Right atrium auricular region (tissue), 2 donors: ENCODE measurements at regions not wholly inside any gene's neighbourhood (a gene's known extent, or its start where the extent isn't known, plus 50 kb on each side); places are given as distances from the start of the nearest gene placed in this dataset.
A peak's percentile ranks its signal among the peaks of the same experiment; 100 is the strongest.

Source experiments
- DNase-seq: peaks from one replicate; pipeline ENCODE4 v3.0.0-alpha.2; 2019; ENCODE audit warnings: low spot score
- H3K27ac ChIP-seq, 2 donors: fragments of 200-600 bp; sonication (generic); 1 replicate in 1 of 2; 2 replicates in 1 of 2; pipeline ENCODE4 v1.5.1; 2016 to 2019
- H3K27me3 ChIP-seq, 2 donors: fragments of 200-600 bp; sonication (generic); one replicate each; pipeline versions ENCODE4 v1.5.1 to v1.6.0; 2017 to 2019
- H3K36me3 ChIP-seq: fragments of 200-600 bp; sonication (generic); one replicate; pipeline ENCODE4 v1.5.1; 2016
- H3K4me1 ChIP-seq, 2 donors: fragments of 200-600 bp; sonication (generic); one replicate each; pipeline versions ENCODE4 v1.5.1 to v1.6.0; 2017 to 2019
- H3K4me3 ChIP-seq, 2 donors: fragments of 200-600 bp; sonication (generic); 1 replicate in 1 of 2; 2 replicates in 1 of 2; pipeline ENCODE4 v1.5.1; 2017 to 2019; ENCODE audit warnings: mild to moderate bottlenecking in 1 of 2, moderate library complexity in 1 of 2
- H3K9me3 ChIP-seq, 2 donors: fragments of 200-600 bp; sonication (generic); one replicate each; pipeline ENCODE4 v1.5.1; 2019
- TF ChIP-seq, protein P1 (sequence below), 2 donors: fragments of 200-600 bp; sonication (generic); IDR thresholded peaks; one replicate each; pipeline ENCODE4 v1.5.1; 2019; ENCODE audit warnings: antibody characterized with exemption in 2 of 2

DNA sequence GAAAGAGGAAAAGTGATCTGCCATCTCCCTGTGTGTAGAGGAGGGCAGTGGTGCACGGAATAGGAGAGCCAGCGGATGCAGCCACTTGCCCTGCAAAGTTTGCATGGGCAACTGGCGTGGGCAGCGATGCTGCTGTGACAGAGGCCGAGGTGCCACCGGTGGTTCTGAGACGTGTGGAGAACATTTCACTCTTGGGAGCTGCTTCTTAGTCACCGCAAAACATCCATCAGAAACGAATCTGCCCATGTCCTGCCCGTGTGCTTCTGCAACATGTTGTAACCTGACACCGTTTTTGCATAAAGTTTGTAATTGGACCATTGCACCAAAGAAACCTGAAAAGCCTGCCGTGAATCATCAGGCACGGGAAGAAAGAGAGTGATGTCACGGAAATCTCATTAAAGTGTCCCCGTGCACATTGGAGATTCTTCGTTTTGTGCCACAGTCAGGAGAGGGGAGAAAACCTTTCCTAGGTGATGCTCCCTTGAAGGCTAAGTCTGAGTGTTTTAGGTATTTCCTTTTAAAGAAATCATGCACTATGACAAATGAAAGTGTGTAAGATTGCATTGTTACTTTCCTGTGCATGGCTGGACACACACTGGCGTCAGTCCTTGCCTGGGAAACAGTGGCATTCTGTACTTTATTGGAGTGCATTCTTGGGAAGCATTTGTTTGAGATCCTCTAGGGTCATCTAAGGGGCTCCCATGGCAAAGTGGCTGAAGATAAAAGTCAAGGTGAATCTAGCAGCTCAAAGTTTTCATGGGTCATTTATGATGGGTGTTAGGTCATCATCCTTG lies 302.6 kb downstream of the KLF6 start:
- TF ChIP-seq, protein P1, sequence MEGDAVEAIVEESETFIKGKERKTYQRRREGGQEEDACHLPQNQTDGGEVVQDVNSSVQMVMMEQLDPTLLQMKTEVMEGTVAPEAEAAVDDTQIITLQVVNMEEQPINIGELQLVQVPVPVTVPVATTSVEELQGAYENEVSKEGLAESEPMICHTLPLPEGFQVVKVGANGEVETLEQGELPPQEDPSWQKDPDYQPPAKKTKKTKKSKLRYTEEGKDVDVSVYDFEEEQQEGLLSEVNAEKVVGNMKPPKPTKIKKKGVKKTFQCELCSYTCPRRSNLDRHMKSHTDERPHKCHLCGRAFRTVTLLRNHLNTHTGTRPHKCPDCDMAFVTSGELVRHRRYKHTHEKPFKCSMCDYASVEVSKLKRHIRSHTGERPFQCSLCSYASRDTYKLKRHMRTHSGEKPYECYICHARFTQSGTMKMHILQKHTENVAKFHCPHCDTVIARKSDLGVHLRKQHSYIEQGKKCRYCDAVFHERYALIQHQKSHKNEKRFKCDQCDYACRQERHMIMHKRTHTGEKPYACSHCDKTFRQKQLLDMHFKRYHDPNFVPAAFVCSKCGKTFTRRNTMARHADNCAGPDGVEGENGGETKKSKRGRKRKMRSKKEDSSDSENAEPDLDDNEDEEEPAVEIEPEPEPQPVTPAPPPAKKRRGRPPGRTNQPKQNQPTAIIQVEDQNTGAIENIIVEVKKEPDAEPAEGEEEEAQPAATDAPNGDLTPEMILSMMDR (IDR thresholded peaks at IDR 0.05) = no peak
- H3K36me3 ChIP-seq = no peaks in the 10 kb centered on the region
- no peaks in the 10 kb centered on the region for H3K9me3 ChIP-seq
- H3K27me3 ChIP-seq = no peaks in the 10 kb centered on the region
- peak overlapping the region; percentile 36 to 69 for H3K27ac ChIP-seq
- DNase-seq = peak; percentile 80
- H3K4me3 ChIP-seq = peak overlapping the region in 1 of 2 donors; percentile 16
- peaks cover 0 to 32% of the 10 kb centered on the region in 2 donors for H3K4me1 ChIP-seq

DNA sequence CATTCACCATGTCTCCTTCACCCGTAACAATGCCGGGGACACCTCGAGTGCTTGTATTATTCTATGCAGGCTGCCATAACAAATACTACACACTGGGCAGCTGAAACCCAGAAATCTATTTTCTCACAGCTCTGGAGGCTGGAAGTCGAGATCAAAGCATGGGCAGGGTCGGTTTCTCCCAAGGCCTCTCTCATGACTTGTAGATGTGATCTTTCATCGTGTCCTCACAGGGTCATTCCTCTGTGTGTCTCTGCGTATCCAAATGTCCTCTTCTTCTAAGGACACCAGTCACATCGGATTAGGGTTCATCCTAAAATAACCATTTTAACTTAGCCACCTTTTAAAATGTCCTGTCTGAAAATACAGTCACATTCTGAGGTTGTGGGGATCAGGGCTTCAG lies 303.5 kb downstream of the KLF6 start:
- H3K36me3 ChIP-seq = no peaks in the 10 kb centered on the region
- DNase-seq = no peak
- H3K27me3 ChIP-seq = no peaks in the 10 kb centered on the region
- H3K27ac ChIP-seq = peak overlapping the region; percentile 26 to 69
- H3K9me3 ChIP-seq = no peaks in the 10 kb centered on the region
- H3K4me3 ChIP-seq = no peak overlapping the region
- H3K4me1 ChIP-seq = peaks cover 0 to 32% of the 10 kb centered on the region in 2 donors
- TF ChIP-seq, protein P1 (IDR thresholded peaks at IDR 0.05) = no peak

DNA sequence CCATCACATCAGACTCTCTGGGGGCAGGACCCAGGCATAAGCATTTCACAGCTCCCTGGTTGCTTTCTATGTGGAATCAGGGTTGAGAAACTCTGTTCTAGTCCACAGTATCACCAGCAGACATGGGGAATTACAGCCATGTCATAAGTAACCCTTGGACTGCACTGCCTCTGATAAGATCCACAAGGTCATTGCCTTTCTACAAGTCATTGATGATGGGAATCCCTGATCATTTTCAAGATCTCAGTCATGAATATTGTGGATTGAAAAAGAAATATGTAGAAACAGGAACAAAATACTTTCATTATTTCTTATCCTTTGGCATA lies 304.1 kb downstream of the KLF6 start:
- TF ChIP-seq, protein P1 (IDR thresholded peaks at IDR 0.05) = no peak
- H3K36me3 ChIP-seq = no peaks in the 10 kb centered on the region
- no peak for DNase-seq
- H3K4me1 ChIP-seq = peaks cover 0 to 32% of the 10 kb centered on the region in 2 donors
- no peak overlapping the region for H3K27ac ChIP-seq
- no peak overlapping the region for H3K4me3 ChIP-seq
- no peaks in the 10 kb centered on the region for H3K27me3 ChIP-seq
- no peaks in the 10 kb centered on the region for H3K9me3 ChIP-seq

DNA sequence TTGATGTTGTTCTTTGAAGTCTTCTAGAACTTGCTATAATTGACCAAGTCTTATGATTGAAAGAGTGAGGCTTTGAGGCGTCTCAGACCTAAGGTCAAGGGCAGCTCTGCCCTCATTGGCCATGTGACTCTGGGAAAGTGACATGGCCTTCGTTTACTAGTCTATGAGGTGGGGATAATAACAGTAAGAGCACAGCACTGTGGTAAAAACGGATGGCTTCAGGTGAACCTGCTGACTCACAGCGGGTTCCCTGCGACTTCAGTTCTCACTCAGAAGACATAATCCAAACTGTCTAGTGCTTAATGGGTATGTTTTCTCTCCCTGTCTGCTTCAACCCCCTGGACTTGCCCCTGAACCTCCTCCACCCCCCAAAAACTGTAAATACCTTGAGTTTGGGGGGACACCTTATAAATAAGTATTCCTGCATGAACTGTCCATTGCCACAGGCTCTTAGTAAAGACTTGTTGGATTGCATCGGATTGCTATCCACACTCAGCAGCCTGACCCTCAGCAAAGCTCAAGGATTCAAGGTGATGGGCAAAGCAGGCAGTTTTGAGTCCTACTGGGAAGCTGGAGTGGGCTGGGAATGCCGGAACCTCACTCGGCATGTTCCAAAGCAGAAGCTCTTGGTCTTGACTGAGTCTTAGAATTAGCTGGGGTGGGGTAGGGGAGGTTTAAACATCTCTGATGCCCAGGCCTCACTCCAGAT lies 304.6 kb downstream of the KLF6 start:
- H3K27me3 ChIP-seq = no peaks in the 10 kb centered on the region
- no peak overlapping the region for H3K4me3 ChIP-seq
- H3K36me3 ChIP-seq = no peaks in the 10 kb centered on the region
- H3K27ac ChIP-seq = no peak overlapping the region
- H3K9me3 ChIP-seq = no peaks in the 10 kb centered on the region
- TF ChIP-seq, protein P1 (IDR thresholded peaks at IDR 0.05) = no peak
- DNase-seq = no peak
- peaks cover 0 to 32% of the 10 kb centered on the region in 2 donors for H3K4me1 ChIP-seq

DNA sequence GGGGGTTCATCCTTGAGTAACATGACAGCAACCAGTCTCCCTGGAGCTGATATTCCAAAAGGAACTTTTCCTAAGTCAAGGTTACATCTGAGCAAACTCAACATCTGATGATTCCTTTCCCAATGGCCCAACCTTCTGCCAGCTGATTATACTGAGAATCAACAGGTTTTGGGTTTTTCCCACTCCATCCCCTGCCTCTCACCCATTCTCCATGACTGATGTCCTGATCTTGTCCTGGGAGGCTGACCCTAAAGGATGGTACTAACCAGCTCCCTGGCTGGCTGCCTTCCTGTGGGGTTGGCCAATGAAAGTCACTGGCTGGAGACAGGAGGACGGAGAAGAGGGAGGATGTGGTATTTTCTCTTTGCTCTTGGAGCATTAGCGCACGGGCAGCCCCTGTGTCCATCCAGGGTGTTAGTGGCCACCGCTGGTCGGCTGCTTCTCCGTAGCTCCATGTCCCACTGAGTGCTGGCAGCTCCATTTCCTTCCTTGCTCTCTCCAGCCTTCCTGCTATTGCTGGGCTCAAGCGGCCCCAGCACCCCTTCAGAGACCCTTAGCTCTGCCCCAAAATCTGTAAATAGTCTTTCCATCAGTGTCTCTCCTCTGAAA lies 306.2 kb upstream of the PITRM1 start:
- Histone ChIP-seq H3K36me3 (no peaks in the 10 kb centered on the region), H3K9me3 (no peaks in the 10 kb centered on the region), H3K4me3 (no peak overlapping the region), H3K4me1 (peaks cover 0 to 16% of the 10 kb centered on the region in 2 donors), H3K27ac (no peak overlapping the region), H3K27me3 (no peaks in the 10 kb centered on the region)
- TF ChIP-seq, protein P1 (IDR thresholded peaks at IDR 0.05) = no peak
- DNase-seq = no peak
